GM08714 (cell line): ENCODE measurements at regions not wholly inside any gene's neighbourhood (a gene's known extent, or its start where the extent isn't known, plus 50 kb on each side); places are given as distances from the start of the nearest gene placed in this dataset.

Source experiments
- H3K4me3 ChIP-seq: fragments of 200-500 bp; sonication (Bioruptor generic); 2 replicates; pipeline ENCODE4 v1.5.1; 2014; ENCODE audit warnings: mild to moderate bottlenecking, low read length, inconsistent platforms
- ZNF274 ChIP-seq: IDR thresholded peaks from 2 replicates; pipeline ENCODE4 v1.6.1; 2012; ENCODE audit warnings: mild to moderate bottlenecking, low read depth, low read length

DNA sequence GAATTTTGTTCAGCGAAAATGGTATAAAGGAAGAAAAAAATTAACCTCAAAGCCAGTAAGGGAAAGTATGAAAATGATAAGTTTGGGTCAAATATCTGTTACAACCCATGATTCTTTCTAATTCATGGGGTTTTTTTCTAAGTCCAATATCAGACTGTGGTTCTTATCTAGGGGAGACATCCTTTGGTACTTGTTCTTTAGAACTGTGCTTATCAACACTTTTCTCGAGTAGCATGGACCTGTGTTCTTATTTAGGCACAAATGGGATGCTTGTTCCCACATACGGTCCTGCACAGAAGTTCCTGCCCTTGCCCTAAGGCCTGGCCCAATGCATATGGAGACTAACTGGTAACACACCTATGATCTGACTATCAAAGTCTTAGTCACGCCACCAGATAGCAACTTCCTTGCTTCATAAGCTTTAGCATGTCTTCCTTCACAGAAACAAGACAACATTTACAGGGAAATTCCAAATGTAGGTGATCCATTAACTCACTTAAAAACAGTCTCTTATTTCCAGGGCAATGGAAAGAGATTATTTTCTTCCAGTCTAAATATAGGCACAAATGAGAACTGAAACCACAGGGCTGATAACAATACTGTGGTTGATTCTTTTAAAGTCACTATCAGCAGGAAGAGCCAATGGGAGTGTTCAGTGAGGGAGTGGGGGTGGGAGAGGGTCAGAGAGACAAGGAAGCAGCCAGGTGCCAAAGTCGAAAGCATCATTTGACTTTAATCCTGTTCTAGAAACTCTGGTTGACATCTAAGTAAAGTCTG lies 268.8 kb upstream of the ANKRD55 start:
- H3K4me3 ChIP-seq = no peak overlapping the region
- no peak for TF ChIP-seq ZNF274

- no peak for TF ChIP-seq ZNF274
- no peak overlapping the region for H3K4me3 ChIP-seq
Observed at GRCh38 chr5:56499901-56500300, 266.8 kb upstream of the ANKRD55 start.

DNA sequence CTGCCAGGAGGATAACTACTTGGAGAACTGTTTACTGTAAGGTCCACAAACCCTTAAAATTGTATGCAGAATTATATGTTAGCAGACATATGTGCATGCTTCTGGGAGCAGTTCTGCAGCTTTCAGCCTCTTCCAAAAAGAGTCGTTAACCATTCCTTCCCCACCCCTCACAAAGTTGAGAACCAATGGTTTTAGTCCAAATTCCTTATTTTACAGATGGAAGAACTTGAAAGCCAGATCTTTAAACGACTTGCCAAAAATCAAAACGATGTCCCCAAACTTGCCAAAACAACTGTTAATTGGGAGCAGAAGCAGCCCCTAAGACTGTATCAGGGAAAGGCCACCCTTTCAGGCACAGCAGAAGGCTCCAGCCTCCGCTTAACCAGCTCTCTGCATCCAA lies 266.4 kb upstream of the ANKRD55 start:
- no peak overlapping the region for H3K4me3 ChIP-seq
- no peak for TF ChIP-seq ZNF274

GRCh38 chr5:56498759-56499395 lies 265.7 kb upstream of the ANKRD55 start:
- no peak for TF ChIP-seq ZNF274
- no peak overlapping the region for H3K4me3 ChIP-seq

- no peak overlapping the region for H3K4me3 ChIP-seq
Observed at GRCh38 chr5:56496581-56497063, 263.5 kb upstream of the ANKRD55 start.

DNA sequence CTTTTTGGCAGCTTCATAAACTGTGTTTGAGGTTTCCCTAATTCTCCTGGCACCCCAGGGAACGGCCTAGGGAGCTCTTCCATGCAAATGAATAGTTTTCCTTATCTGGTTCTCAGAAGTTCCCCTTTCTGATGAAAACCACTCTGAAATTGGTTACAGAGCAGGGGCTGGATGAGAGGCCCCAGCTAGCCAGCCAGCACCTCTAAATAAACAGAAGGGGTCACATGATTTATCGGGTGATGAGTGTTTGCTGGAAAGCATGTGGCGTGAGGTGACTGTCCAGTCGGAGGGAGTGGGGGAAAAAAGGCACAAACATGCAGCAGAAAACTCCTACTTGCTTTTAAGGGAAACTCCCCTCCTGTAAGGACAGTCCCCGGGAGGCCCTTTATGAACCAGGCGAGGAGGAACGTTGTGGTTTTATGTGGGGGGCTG lies 261.2 kb upstream of the ANKRD55 start:
- no peak for TF ChIP-seq ZNF274
- H3K4me3 ChIP-seq = no peak overlapping the region

More at GRCh38 chr5:56496581-56497063, 263.5 kb upstream of the ANKRD55 start:
- TF ChIP-seq ZNF274 = no peak

DNA sequence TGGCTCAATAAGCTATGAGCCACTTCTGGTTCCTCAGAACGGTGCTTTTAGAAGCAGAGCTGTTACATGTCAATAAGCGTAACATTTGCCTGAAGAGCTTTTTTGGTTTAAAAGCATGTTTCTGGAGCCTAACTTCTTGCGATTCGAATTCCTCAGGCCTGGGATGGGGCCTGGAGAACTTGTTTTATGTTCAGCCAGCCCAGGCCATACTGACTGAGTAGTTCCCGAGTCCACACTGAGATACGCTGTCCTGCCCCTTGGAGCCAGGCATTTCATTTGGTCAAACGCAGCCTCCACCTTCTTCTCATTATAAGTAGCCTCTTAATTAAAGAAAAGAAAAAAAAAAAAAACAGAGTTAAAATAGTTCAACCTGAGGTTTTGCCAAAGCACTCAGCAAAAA lies 260.6 kb upstream of the ANKRD55 start:
- TF ChIP-seq ZNF274 = no peak
- H3K4me3 ChIP-seq = no peak overlapping the region

DNA sequence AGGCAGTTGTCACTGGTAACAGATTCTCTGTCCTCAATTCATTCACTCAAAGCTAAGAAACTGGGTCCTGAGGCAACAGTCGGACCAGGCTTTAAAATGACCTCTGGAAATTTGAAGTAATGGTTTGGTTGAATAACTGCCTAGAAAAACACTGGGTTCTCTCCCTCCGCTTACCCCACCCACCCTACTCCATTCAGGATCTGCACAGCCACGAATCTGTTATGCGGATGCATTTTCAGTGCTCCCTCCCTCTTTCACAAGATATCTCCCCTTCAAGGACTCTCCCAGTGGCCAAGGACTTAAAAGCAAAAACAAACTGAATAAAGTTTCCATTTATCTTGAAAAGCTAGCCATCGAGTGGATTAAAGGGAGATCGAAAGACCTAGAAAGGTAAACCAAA lies 260.2 kb upstream of the ANKRD55 start:
- TF ChIP-seq ZNF274 = no peak

DNA sequence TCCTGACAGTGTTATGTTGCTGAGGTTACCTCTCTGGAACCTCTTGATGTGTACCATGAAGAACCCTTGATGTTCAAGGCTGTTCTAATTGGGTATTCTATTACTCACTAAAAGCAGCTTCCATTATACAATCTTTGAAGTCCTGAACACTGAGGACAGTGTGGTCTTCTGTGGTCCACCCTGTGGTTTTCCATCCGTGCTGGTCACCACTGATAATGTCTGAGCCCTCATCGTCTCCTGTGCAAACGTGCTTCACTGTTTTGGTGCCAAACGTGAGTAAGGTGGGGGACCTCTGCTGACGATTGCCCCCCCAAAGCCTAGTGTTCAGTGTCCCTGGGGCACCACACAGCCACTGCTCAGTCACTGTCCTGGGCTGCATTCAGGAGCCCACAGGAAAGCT lies 259.7 kb upstream of the ANKRD55 start:
- TF ChIP-seq ZNF274 = no peak
- H3K4me3 ChIP-seq = no peak overlapping the region

More for the DNA sequence above, 260.2 kb upstream of the ANKRD55 start:
- H3K4me3 ChIP-seq = no peak overlapping the region

GRCh38 chr5:56490971-56491468 lies 257.9 kb upstream of the ANKRD55 start:
- TF ChIP-seq ZNF274 = no peak
- H3K4me3 ChIP-seq = no peak overlapping the region

DNA sequence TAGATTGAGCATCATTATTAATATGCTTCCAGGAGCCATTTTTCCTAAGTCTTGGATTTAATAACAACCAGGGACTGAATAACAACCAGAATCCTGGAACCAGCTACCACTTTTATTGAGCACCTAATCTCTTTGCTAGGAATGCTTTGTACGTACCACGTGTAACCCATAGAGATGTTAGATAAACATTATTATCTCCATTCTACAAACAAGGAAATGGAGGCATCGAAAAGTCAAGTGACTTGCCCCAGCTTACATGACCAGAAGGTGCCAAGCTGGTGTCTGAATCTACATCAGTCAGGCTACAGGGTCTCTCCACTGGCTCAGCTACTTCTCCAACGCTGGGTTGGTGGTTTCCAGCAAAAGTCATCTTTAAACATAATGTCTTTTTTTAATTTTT lies 256.1 kb upstream of the ANKRD55 start:
- no peak overlapping the region for H3K4me3 ChIP-seq
- no peak for TF ChIP-seq ZNF274

DNA sequence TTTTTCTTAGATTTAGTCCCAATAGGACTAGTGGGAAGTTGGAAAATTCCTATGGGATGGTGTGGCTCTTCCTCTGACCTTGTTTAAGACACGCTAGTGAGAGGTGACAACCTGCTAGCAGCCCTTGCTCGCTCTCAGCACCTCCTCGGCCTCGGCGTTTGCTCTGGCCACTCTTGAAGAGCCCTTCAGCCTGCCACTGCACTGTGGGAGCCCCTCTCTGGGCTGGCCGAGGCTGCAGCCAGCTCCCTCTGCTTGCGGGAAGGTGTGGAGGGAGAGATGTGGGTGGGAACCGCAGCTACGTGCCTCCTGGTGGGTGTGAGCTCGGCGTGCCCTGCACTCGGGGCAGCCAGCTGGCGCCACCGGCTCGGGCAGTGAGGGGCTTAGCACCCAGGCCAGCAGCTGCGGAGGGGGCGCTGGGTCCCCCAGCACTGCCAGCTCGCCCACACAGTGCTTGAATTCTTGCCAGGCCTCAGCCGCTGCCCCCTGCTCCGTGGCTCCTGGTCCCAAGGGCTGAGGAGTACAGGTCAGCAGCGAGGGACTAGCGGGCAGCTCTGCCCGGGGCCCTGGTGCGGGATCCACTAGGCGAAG lies 254.5 kb upstream of the ANKRD55 start:
- no peak for TF ChIP-seq ZNF274
- H3K4me3 ChIP-seq = no peak overlapping the region

DNA sequence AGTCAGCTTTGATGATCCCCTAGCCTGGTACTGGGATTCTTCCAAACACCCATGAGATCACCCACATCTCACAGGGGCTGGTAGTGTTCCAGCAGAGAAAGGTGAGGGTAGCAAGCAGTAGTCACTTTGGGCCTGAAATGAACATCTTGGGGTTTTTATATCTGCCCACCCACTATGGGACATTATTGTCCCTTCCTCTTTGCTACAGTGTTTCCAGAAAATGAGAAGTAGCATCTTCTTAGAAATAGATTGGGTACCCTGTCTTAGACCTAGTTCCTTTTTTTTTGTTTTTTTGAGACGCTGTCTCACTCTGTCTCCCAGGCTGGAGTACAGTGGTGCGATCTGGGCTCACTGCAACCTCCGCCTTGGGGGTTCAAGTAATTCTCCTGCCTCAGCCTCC lies 249.2 kb upstream of the ANKRD55 start:
- TF ChIP-seq ZNF274 = no peak
- H3K4me3 ChIP-seq = no peak overlapping the region

GRCh38 chr5:56481428-56482357 lies 248.6 kb upstream of the ANKRD55 start:
- peak overlapping the region; percentile 42; the same call in 1 of the 2 replicates for H3K4me3 ChIP-seq
- TF ChIP-seq ZNF274 = no peak
